DND-41 (cell line): ENCODE measurements at regions not wholly inside any gene's neighbourhood (a gene's known extent, or its start where the extent isn't known, plus 50 kb on each side); places are given as distances from the start of the nearest gene placed in this dataset.

ENCODE experiments used
- ATAC-seq: fragments of 200-7000 bp; cut with Tn5 transposase; 3 replicates; pipeline ENCODE4 v1.9.1; 2021; ENCODE audit warnings: low read depth; ENCODE audit not compliant: insufficient read depth
- DNase-seq: peaks from one replicate; pipeline ENCODE4 v3.0.0-alpha.2; 2020
- H2AFZ ChIP-seq: 2 replicates; pipeline ENCODE4 v1.6.0; 2012; ENCODE audit warnings: low read depth, low read length
- H3K27ac ChIP-seq: 2 replicates; pipeline ENCODE4 v1.5.1; 2012; ENCODE audit warnings: low read length, inconsistent platforms
- H3K27me3 ChIP-seq: fragments of 200-600 bp; sonication (generic); 2 replicates; pipeline ENCODE4 v1.6.0; 2012; ENCODE audit warnings: low read length, mild to moderate bottlenecking, inconsistent platforms; ENCODE audit not compliant: insufficient read depth, poor library complexity
- H3K36me3 ChIP-seq: 2 replicates; pipeline ENCODE4 v1.5.1; 2012; ENCODE audit warnings: low read length, inconsistent platforms; ENCODE audit not compliant: insufficient read depth
- H3K4me1 ChIP-seq: 2 replicates; pipeline ENCODE4 v1.5.1; 2012; ENCODE audit warnings: mild to moderate bottlenecking, low read length; ENCODE audit not compliant: insufficient read depth
- H3K4me2 ChIP-seq: 2 replicates; pipeline ENCODE4 v1.6.0; 2012; ENCODE audit warnings: mild to moderate bottlenecking, moderate library complexity, low read length, inconsistent platforms; ENCODE audit not compliant: insufficient read depth
- H3K4me3 ChIP-seq, 2 experiments: fragments of 200-600 bp in 1 of 2; shearing (Covaris generic) in 1 of 2; 2 replicates each; pipeline ENCODE4 v1.5.1; 2012 to 2016; ENCODE audit warnings: inconsistent platforms in 2 of 2, low read length in 2 of 2, mild to moderate bottlenecking in 2 of 2, low read depth in 1 of 2, moderate library complexity in 1 of 2
- H3K79me2 ChIP-seq: 2 replicates; pipeline ENCODE4 v1.6.0; 2012; ENCODE audit warnings: low read length, inconsistent platforms; ENCODE audit not compliant: insufficient read depth
- H3K9ac ChIP-seq: 2 replicates; pipeline ENCODE4 v1.6.0; 2012; ENCODE audit warnings: low read depth, mild to moderate bottlenecking, inconsistent platforms, low read length, moderate library complexity
- H3K9me3 ChIP-seq: 2 replicates; pipeline ENCODE4 v1.5.1; 2012; ENCODE audit warnings: low read length, moderate library complexity, mild to moderate bottlenecking, inconsistent platforms; ENCODE audit not compliant: insufficient read depth, severe bottlenecking
- H4K20me1 ChIP-seq: 2 replicates; pipeline ENCODE4 v1.6.0; 2012; ENCODE audit warnings: low read length; ENCODE audit not compliant: insufficient read depth
- EZH2 ChIP-seq: IDR thresholded peaks from 3 replicates; pipeline ENCODE4 v1.6.1; 2012; ENCODE audit warnings: borderline replicate concordance, low read depth, mild to moderate bottlenecking, moderate library complexity, low read length, inconsistent platforms; ENCODE audit not compliant: severe bottlenecking
- TF ChIP-seq, protein P1 (sequence below): IDR thresholded peaks from 2 replicates; pipeline ENCODE4 v1.5.1; 2012; ENCODE audit warnings: borderline replicate concordance, low read length, moderate library complexity, mild to moderate bottlenecking; ENCODE audit not compliant: poor library complexity, severe bottlenecking; ENCODE audit errors: extremely low read depth

DNA sequence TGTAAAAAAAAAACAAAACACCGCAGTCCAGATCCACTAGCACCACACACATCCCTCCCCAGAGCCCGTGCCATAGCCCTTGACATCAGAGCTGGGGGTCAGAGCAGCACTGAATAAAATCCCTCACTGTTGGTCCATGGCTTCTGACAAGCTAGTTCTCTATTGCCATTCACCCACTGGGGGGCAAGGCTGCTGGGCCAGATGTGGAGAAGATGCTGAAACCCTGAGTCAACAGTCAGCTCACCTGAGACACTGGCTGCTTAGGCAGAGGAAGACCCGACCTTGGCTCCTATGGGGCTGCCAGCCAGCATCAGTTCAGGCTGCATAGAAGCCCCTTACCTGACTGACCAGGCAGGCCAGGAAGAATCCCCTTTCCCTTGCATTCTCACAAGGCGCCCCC is 228.2 kb downstream of the SOX9 start:
- Histone ChIP-seq H3K4me3 (no peak overlapping the region), H3K79me2 (no peaks in the 10 kb centered on the region), H2AFZ (no peak overlapping the region), H3K27ac (no peak overlapping the region), H3K9me3 (no peaks in the 10 kb centered on the region), H3K27me3 (no peaks in the 10 kb centered on the region), H3K9ac (no peak overlapping the region), H3K36me3 (no peaks in the 10 kb centered on the region), H3K4me2 (no peak overlapping the region), H4K20me1 (no peaks in the 10 kb centered on the region), H3K4me1 (no peaks in the 10 kb centered on the region)
- DNase-seq: no peak
- no peak for TF ChIP-seq EZH2
- TF ChIP-seq, protein P1, sequence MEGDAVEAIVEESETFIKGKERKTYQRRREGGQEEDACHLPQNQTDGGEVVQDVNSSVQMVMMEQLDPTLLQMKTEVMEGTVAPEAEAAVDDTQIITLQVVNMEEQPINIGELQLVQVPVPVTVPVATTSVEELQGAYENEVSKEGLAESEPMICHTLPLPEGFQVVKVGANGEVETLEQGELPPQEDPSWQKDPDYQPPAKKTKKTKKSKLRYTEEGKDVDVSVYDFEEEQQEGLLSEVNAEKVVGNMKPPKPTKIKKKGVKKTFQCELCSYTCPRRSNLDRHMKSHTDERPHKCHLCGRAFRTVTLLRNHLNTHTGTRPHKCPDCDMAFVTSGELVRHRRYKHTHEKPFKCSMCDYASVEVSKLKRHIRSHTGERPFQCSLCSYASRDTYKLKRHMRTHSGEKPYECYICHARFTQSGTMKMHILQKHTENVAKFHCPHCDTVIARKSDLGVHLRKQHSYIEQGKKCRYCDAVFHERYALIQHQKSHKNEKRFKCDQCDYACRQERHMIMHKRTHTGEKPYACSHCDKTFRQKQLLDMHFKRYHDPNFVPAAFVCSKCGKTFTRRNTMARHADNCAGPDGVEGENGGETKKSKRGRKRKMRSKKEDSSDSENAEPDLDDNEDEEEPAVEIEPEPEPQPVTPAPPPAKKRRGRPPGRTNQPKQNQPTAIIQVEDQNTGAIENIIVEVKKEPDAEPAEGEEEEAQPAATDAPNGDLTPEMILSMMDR: no peak
- no peak for ATAC-seq

DNA sequence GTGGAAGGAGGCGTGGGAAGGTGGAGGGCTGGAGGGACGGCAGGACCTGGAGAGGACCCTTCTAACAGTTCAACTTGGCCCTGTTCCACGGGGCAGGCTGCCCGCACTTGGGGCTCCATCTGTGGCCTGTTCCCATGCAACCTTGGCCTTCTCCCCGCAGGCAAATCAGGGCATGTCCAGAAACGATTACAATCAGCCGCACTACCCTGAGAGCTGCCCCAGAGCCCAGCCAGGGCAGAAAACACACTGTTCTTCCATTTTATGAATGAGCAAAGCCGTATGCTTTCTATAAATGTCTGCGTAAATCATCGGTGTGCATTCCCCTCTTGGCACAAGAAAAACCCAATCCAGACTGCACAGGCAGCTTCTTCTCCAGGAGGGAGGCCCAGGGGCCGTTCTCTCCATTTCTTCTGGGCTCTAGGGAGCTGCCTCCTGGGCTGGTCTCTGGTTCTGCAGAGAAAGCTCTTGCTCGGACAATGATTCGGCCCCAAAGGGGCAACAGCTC is 228.7 kb downstream of the SOX9 start:
- TF ChIP-seq EZH2: no peak
- TF ChIP-seq, protein P1: no peak
- H3K79me2 ChIP-seq: no peaks in the 10 kb centered on the region
- no peak for DNase-seq
- no peak overlapping the region for H3K4me3 ChIP-seq
- H3K9ac ChIP-seq: no peak overlapping the region
- H3K27me3 ChIP-seq: no peaks in the 10 kb centered on the region
- no peaks in the 10 kb centered on the region for H3K4me1 ChIP-seq
- no peak overlapping the region for H3K4me2 ChIP-seq
- H4K20me1 ChIP-seq: no peaks in the 10 kb centered on the region
- no peak overlapping the region for H2AFZ ChIP-seq
- no peak for ATAC-seq
- H3K9me3 ChIP-seq: no peaks in the 10 kb centered on the region
- no peaks in the 10 kb centered on the region for H3K36me3 ChIP-seq
- H3K27ac ChIP-seq: no peak overlapping the region

DNA sequence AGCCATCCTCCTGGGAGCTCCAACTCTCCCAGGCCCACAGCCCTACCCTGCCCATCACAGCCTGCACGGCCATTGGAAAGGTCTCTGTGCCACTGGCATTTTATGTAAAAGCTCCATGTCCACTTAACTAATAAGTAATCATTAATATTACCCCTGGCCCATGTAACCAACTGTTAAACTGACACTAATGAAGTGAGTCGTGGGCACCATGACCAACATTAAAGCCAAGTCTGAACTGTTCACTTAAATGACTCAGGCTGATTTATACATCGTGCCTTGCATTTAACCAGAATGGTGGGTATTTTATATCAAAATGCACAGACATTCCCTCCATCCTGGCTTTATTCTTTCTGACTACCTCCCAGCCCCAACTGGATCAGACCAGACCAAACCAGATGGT is 229.3 kb downstream of the SOX9 start:
- H4K20me1 ChIP-seq: no peaks in the 10 kb centered on the region

More for the DNA sequence above, 229.3 kb downstream of the SOX9 start:
- ATAC-seq (no peak), DNase-seq (no peak)
- Histone ChIP-seq H3K36me3 (no peaks in the 10 kb centered on the region), H3K4me3 (no peak overlapping the region), H3K79me2 (no peaks in the 10 kb centered on the region), H3K27me3 (no peaks in the 10 kb centered on the region), H3K9me3 (no peaks in the 10 kb centered on the region), H3K9ac (no peak overlapping the region), H3K4me2 (no peak overlapping the region), H3K27ac (no peak overlapping the region), H3K4me1 (no peaks in the 10 kb centered on the region), H2AFZ (no peak overlapping the region)
- TF ChIP-seq, protein P1: no peak
- TF ChIP-seq EZH2: no peak
